GM10248 (cell line): ENCODE measurements at regions not wholly inside any gene's neighbourhood (a gene's known extent, or its start where the extent isn't known, plus 50 kb on each side); places are given as distances from the start of the nearest gene placed in this dataset.

Source experiments
- CTCF ChIA-PET: fragments of 300-600 bp; sonication (Branson Sonifier 250); formaldehyde crosslinking; extraction: SDS; loops from one replicate; lab custom pipeline; 2021; ENCODE audit warnings: antibody characterized with exemption; lab: Yijun Ruan, JAX
- POLR2A ChIA-PET: fragments of 350-650 bp; sonication (Branson Sonifier 250); formaldehyde crosslinking; extraction: SDS; loops from one replicate; lab custom pipeline; 2020; ENCODE audit warnings: antibody characterized with exemption; lab: Yijun Ruan, JAX
- DNase-seq: peaks from one replicate; pipeline ENCODE4 v3.0.0; 2012; ENCODE audit errors: extremely low spot score
- TF ChIP-seq, protein P1 (sequence below): IDR thresholded peaks from 2 replicates; pipeline ENCODE4 v1.5.1; 2012; ENCODE audit warnings: mild to moderate bottlenecking, low read depth; ENCODE audit errors: extremely low read depth, missing control alignments, control extremely low read depth

GRCh38 chr4:138904793-138905192, 110.8 kb upstream of the NOCT start:
- DNase-seq, result no peak
- TF ChIP-seq, protein P1, sequence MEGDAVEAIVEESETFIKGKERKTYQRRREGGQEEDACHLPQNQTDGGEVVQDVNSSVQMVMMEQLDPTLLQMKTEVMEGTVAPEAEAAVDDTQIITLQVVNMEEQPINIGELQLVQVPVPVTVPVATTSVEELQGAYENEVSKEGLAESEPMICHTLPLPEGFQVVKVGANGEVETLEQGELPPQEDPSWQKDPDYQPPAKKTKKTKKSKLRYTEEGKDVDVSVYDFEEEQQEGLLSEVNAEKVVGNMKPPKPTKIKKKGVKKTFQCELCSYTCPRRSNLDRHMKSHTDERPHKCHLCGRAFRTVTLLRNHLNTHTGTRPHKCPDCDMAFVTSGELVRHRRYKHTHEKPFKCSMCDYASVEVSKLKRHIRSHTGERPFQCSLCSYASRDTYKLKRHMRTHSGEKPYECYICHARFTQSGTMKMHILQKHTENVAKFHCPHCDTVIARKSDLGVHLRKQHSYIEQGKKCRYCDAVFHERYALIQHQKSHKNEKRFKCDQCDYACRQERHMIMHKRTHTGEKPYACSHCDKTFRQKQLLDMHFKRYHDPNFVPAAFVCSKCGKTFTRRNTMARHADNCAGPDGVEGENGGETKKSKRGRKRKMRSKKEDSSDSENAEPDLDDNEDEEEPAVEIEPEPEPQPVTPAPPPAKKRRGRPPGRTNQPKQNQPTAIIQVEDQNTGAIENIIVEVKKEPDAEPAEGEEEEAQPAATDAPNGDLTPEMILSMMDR, result no peak
- POLR2A ChIA-PET, result no interaction called here
- CTCF ChIA-PET, result interaction anchor here (0.9 to 1.5 kb wide), 2 partner anchors 12 to 14 kb away, joined by 3 to 5 read pairs; no protein-coding TSS in a partner anchor

- DNase-seq, result no peak
- TF ChIP-seq, protein P1, result no peak
- ChIA-PET POLR2A (no interaction called here), CTCF (no interaction called here)
Measured at GRCh38 chr4:138903185-138903584, 112.4 kb upstream of the NOCT start.

- POLR2A ChIA-PET, result no interaction called here
- CTCF ChIA-PET, result no interaction called here
- TF ChIP-seq, protein P1, result no peak
- DNase-seq, result no peak
Measured at GRCh38 chr4:138902705-138903104, 112.9 kb upstream of the NOCT start.

- DNase-seq, result no peak
- TF ChIP-seq, protein P1, result no peak
- ChIA-PET POLR2A (no interaction called here), CTCF (interaction anchor here (1.0 kb wide), 1 partner anchor 18 kb away, joined by 3 read pairs; no protein-coding TSS in a partner anchor)
Measured at GRCh38 chr4:138901177-138901576, 114.4 kb upstream of the NOCT start.

DNA sequence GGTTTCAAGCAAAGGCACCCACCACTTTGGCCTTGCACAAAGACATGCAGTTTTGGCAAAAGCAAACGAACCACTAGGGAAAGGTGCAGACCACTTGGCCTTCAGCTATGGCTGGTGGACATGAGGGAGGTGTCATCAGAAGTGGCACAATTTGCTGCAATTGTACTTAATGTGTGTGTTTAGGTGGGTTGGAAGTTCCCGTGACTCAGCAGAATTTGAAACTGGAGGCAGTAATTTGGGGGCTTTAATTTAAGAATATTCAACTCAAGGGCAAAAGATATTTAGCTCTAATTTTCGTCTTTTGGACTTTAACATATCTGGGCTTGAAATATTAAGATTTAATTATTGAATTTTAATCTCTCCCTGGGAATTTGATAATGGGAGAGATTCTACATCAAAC, 115.6 kb upstream of the NOCT start:
- TF ChIP-seq, protein P1, result no peak
- ChIA-PET CTCF (interaction anchor here (1.4 to 2.5 kb wide), 2 partner anchors 11 to 25 kb away, joined by 3 to 9 read pairs; no protein-coding TSS in a partner anchor), POLR2A (no interaction called here)
- no peak for DNase-seq

DNA sequence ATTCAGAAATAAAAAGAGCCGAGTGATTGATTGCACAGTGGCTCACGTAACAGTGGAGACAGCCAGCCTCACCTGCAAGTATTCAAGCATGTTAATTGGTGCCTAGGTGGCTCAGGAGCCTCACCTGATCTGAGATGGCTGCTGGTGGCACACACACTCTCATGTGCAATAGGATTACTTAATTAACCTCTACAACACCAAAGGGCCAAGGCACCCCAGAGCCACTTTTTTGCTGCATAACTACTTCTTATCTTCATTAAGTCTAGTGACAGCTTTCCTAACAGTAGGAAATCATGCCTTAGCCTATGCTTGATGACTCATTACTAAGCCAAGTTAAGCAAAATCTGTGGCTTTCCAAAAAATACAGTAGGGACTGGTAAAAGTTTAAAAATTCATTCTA, 117.3 kb upstream of the NOCT start:
- POLR2A ChIA-PET, result no interaction called here
- TF ChIP-seq, protein P1, result no peak
- CTCF ChIA-PET, result interaction anchor here (1.0 to 2.5 kb wide), 4 partner anchors 11 to 27 kb away, joined by 3 to 9 read pairs (median 4); no protein-coding TSS in a partner anchor
- DNase-seq, result no peak
